Astrocyte (in vitro differentiated cells and primary cell): ENCODE measurements at regions not wholly inside any gene's neighbourhood (a gene's known extent, or its start where the extent isn't known, plus 50 kb on each side); places are given as distances from the start of the nearest gene placed in this dataset.
A peak's percentile ranks its signal among the peaks of the same experiment; 100 is the strongest.

Source experiments
- DNase-seq: peaks from one replicate; pipeline ENCODE4 v3.0.0-alpha.2; 2010; ENCODE audit warnings: low read depth
- FAIRE-seq: peaks from 2 replicates; lab custom pipeline; 2011; peaks lifted over from hg19 to GRCh38; lab: Jason Lieb, UNC
- H2AFZ ChIP-seq: 2 replicates; pipeline ENCODE4 v1.6.0; 2012; ENCODE audit warnings: low read depth, low read length, inconsistent platforms
- H3K27ac ChIP-seq: 2 replicates; pipeline ENCODE4 v1.5.1; 2011; ENCODE audit warnings: low read depth, low read length, inconsistent platforms
- H3K27me3 ChIP-seq: 2 replicates; pipeline ENCODE4 v1.6.0; 2011; ENCODE audit warnings: low read length, inconsistent platforms; ENCODE audit not compliant: insufficient read depth
- H3K36me3 ChIP-seq: 2 replicates; pipeline ENCODE4 v1.5.1; 2011; ENCODE audit warnings: low read length, inconsistent platforms; ENCODE audit not compliant: insufficient read depth
- H3K4me1 ChIP-seq: 2 replicates; pipeline ENCODE4 v1.5.1; 2011; ENCODE audit warnings: low read length, inconsistent platforms; ENCODE audit not compliant: insufficient read depth
- H3K4me2 ChIP-seq: 2 replicates; pipeline ENCODE4 v1.6.0; 2012; ENCODE audit warnings: low read length, inconsistent platforms
- H3K4me3 ChIP-seq: 2 replicates; pipeline ENCODE4 v1.5.1; 2011; ENCODE audit warnings: low read depth, mild to moderate bottlenecking, low read length, inconsistent platforms; ENCODE audit not compliant: insufficient read depth
- H3K79me2 ChIP-seq: 2 replicates; pipeline ENCODE4 v1.6.0; 2012; ENCODE audit warnings: mild to moderate bottlenecking, low read length, inconsistent platforms; ENCODE audit not compliant: insufficient read depth
- H3K9ac ChIP-seq: 2 replicates; pipeline ENCODE4 v1.6.0; 2012; ENCODE audit warnings: mild to moderate bottlenecking, low read length, inconsistent platforms
- H3K9me3 ChIP-seq: 2 replicates; pipeline ENCODE4 v1.5.1; 2012; ENCODE audit warnings: low read depth, mild to moderate bottlenecking, low read length, inconsistent platforms; ENCODE audit not compliant: insufficient read depth
- H4K20me1 ChIP-seq: 2 replicates; pipeline ENCODE4 v1.6.0; 2012; ENCODE audit warnings: low read length, inconsistent platforms; ENCODE audit not compliant: insufficient read depth
- H3K27ac Mint-ChIP-seq: one replicate; pipeline ENCODE4 v1.8.0; 2021; ENCODE audit warnings: mild to moderate bottlenecking, mixed read lengths; ENCODE audit not compliant: unreplicated experiment
- H3K27me3 Mint-ChIP-seq: one replicate; pipeline ENCODE4 v1.8.0; 2021; ENCODE audit warnings: low read depth, mixed read lengths; ENCODE audit not compliant: unreplicated experiment
- H3K36me3 Mint-ChIP-seq: one replicate; pipeline ENCODE4 v1.8.0; 2021; ENCODE audit warnings: low read depth, mixed read lengths; ENCODE audit not compliant: unreplicated experiment
- H3K4me1 Mint-ChIP-seq: one replicate; pipeline ENCODE4 v1.8.0; 2021; ENCODE audit warnings: low read depth, mixed read lengths; ENCODE audit not compliant: unreplicated experiment
- H3K4me3 Mint-ChIP-seq: one replicate; pipeline ENCODE4 v1.8.0; 2021; ENCODE audit warnings: mild to moderate bottlenecking, moderate library complexity, mixed read lengths; ENCODE audit not compliant: unreplicated experiment
- H3K9me3 Mint-ChIP-seq: one replicate; pipeline ENCODE4 v1.8.0; 2021; ENCODE audit warnings: mild to moderate bottlenecking, mixed read lengths; ENCODE audit not compliant: unreplicated experiment
- EZH2 ChIP-seq: IDR thresholded peaks from 2 replicates; pipeline ENCODE4 v1.6.1; 2012; ENCODE audit warnings: mild to moderate bottlenecking, low read length, inconsistent platforms; ENCODE audit not compliant: insufficient read depth
- TF ChIP-seq, protein P1 (sequence below): IDR thresholded peaks from 2 replicates; pipeline ENCODE4 v1.5.1; 2011; ENCODE audit warnings: low read depth, mild to moderate bottlenecking, inconsistent platforms, low read length, moderate library complexity; ENCODE audit not compliant: insufficient read depth

DNA sequence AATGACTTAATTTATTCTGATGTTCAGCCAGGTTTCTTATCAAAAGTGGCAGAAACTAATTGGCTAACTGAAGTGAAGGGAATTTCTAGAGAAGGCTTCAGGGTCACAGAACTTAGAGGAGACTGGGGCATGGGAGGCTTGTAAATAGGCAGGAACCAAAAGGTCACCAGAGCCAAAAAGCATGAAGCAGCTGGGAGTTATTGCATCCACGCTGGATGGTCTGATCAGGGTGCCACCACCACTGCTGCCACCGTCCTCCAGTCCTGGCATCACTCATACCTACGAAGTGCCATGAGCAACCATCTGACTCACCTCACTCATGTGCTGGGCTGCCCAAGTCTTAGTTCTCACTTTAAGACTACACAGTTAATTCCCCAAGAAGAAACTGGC lies 82.5 kb upstream of the DPH5 start:
- DNase-seq (no peak), FAIRE-seq (no peak)
- H3K4me1 Mint-ChIP-seq: peaks cover 1% of the 10 kb centered on the region
- Histone ChIP-seq H3K27me3 (no peaks in the 10 kb centered on the region), H3K4me2 (no peak overlapping the region), H4K20me1 (no peaks in the 10 kb centered on the region), H3K79me2 (no peaks in the 10 kb centered on the region), H3K4me3 (no peak overlapping the region), H3K9me3 (no peaks in the 10 kb centered on the region), H2AFZ (no peak overlapping the region), H3K9ac (no peak overlapping the region), H3K36me3 (no peaks in the 10 kb centered on the region), H3K4me1 (no peaks in the 10 kb centered on the region), H3K27ac (no peak overlapping the region)
- H3K4me3 Mint-ChIP-seq: no peak overlapping the region
- H3K9me3 Mint-ChIP-seq: no peaks in the 10 kb centered on the region
- H3K27me3 Mint-ChIP-seq: no peaks in the 10 kb centered on the region
- H3K36me3 Mint-ChIP-seq: no peaks in the 10 kb centered on the region
- H3K27ac Mint-ChIP-seq: no peak overlapping the region
- TF ChIP-seq, protein P1, sequence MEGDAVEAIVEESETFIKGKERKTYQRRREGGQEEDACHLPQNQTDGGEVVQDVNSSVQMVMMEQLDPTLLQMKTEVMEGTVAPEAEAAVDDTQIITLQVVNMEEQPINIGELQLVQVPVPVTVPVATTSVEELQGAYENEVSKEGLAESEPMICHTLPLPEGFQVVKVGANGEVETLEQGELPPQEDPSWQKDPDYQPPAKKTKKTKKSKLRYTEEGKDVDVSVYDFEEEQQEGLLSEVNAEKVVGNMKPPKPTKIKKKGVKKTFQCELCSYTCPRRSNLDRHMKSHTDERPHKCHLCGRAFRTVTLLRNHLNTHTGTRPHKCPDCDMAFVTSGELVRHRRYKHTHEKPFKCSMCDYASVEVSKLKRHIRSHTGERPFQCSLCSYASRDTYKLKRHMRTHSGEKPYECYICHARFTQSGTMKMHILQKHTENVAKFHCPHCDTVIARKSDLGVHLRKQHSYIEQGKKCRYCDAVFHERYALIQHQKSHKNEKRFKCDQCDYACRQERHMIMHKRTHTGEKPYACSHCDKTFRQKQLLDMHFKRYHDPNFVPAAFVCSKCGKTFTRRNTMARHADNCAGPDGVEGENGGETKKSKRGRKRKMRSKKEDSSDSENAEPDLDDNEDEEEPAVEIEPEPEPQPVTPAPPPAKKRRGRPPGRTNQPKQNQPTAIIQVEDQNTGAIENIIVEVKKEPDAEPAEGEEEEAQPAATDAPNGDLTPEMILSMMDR: no peak
- no peak for TF ChIP-seq EZH2

DNA sequence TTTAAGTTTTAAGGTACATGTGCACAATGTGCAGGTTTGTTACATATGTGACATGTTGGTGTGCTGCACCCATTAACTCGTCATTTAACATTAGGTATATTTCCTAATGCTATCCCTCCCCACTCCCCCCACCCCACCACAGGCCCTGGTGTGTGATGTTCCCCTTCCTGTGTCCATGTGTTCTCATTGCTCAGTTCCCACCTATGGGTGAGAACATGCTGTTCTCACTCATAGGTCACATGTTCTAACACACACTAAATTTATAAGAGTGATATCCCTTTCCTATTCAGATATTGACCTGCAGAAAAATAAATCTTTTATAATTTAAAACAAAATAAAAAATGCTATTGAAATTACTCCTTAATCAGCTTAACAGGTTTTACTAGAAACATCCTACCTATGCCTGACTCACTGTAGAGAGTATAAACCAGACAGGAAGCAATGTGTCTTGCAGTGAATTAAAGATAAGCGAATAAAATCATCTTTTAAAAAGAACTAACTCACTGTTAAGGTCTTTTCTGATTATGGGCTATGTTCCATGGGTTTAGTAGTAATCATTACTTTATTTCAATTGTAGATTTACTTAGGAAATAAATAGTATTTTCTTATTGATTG lies 82.0 kb upstream of the DPH5 start:
- Histone ChIP-seq H3K4me1 (no peaks in the 10 kb centered on the region), H3K27ac (no peak overlapping the region), H3K4me2 (no peak overlapping the region), H3K4me3 (no peak overlapping the region), H3K79me2 (no peaks in the 10 kb centered on the region), H3K27me3 (no peaks in the 10 kb centered on the region), H3K36me3 (no peaks in the 10 kb centered on the region), H3K9me3 (no peaks in the 10 kb centered on the region), H4K20me1 (no peaks in the 10 kb centered on the region), H2AFZ (no peak overlapping the region), H3K9ac (no peak overlapping the region)
- Mint-ChIP-seq H3K4me3 (no peak overlapping the region), H3K4me1 (peaks cover 1% of the 10 kb centered on the region), H3K27me3 (no peaks in the 10 kb centered on the region), H3K36me3 (no peaks in the 10 kb centered on the region), H3K27ac (no peak overlapping the region), H3K9me3 (no peaks in the 10 kb centered on the region)
- TF ChIP-seq, protein P1: no peak
- no peak for TF ChIP-seq EZH2
- no peak for FAIRE-seq
- DNase-seq: no peak

DNA sequence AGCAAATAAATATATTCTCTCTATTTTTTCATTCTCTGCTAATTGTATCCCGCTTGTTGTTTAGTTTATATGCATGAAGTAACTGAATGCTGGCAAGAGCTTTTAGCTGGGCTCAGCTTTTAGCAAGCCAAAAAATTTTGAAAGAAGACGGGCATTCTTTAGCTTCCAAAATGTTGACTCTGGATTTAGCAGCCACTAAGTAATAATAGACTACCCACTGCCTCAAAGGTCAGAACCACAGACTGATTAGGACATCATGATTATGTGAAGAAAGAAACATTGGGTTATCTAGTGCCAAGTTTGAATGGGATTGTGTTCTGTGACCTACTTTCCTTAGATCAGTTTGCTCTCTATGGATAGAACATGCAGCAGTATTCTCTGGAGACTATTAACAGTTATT lies 80.3 kb upstream of the DPH5 start:
- FAIRE-seq: no peak
- no peaks in the 10 kb centered on the region for H3K9me3 ChIP-seq

More for the DNA sequence above, 80.3 kb upstream of the DPH5 start:
- Histone ChIP-seq H3K4me3 (no peak overlapping the region), H3K9ac (no peak overlapping the region), H3K79me2 (no peaks in the 10 kb centered on the region), H4K20me1 (no peaks in the 10 kb centered on the region), H3K4me1 (no peaks in the 10 kb centered on the region), H2AFZ (no peak overlapping the region), H3K27me3 (no peaks in the 10 kb centered on the region), H3K36me3 (no peaks in the 10 kb centered on the region), H3K4me2 (no peak overlapping the region), H3K27ac (no peak overlapping the region)
- Mint-ChIP-seq H3K36me3 (no peaks in the 10 kb centered on the region), H3K27ac (no peak overlapping the region), H3K4me3 (no peak overlapping the region), H3K27me3 (no peaks in the 10 kb centered on the region), H3K4me1 (peaks cover 1% of the 10 kb centered on the region), H3K9me3 (no peaks in the 10 kb centered on the region)
- no peak for TF ChIP-seq EZH2
- TF ChIP-seq, protein P1: no peak
- DNase-seq: peak; percentile 65
